HepG2 (cell line): ENCODE measurements at regions not wholly inside any gene's neighbourhood (a gene's known extent, or its start where the extent isn't known, plus 50 kb on each side); places are given as distances from the start of the nearest gene placed in this dataset.

Experiments used
- ATRX ChIP-seq: sonication (generic); formaldehyde crosslinking; IDR thresholded peaks from 2 replicates; pipeline ENCODE4 v1.4.0; 2020; ENCODE audit warnings: missing genetic modification reagents, borderline replicate concordance
- CBX5 ChIP-seq: sonication (generic); formaldehyde crosslinking; IDR thresholded peaks from 2 replicates; pipeline ENCODE4 v1.4.0; 2020; ENCODE audit warnings: missing genetic modification reagents, borderline replicate concordance
- CEBPB ChIP-seq: IDR thresholded peaks from 2 replicates; pipeline ENCODE4 v1.6.1; 2011; ENCODE audit warnings: low read depth, low read length, improper control_type of control experiment, borderline replicate concordance
- CREM ChIP-seq, 2 experiments: sonication (generic) in 1 of 2; formaldehyde crosslinking in 1 of 2; IDR thresholded peaks; 2 replicates each; pipeline versions ENCODE4 v1.4.0 to v1.6.1; 2016 to 2020; ENCODE audit warnings: antibody characterized with exemption in 1 of 2, mild to moderate bottlenecking in 1 of 2, missing genetic modification reagents in 1 of 2
- EP300 ChIP-seq, 3 experiments: sonication (generic) in 1 of 3; formaldehyde crosslinking in 1 of 3; IDR thresholded peaks; 2 replicates each; pipeline versions ENCODE4 v1.5.1 to v1.6.1; 2011 to 2020; ENCODE audit warnings: low read depth in 2 of 3, low read length in 2 of 3, borderline replicate concordance in 1 of 3, improper control_type of control experiment in 1 of 3, mild to moderate bottlenecking in 1 of 3, missing genetic modification reagents in 1 of 3, moderate library complexity in 1 of 3
- GRHL1 ChIP-seq: sonication (generic); formaldehyde crosslinking; conservative IDR thresholded peaks from 2 replicates; pipeline ENCODE4 v1.8.0; 2022; ENCODE audit warnings: missing genetic modification reagents
- IRX3 ChIP-seq: sonication (generic); formaldehyde crosslinking; IDR thresholded peaks from 2 replicates; pipeline ENCODE4 v1.8.1; 2023; ENCODE audit warnings: mild to moderate bottlenecking, low read depth, missing genetic modification reagents, borderline replicate concordance
- KDM4B ChIP-seq: sonication (generic); formaldehyde crosslinking; IDR thresholded peaks from 2 replicates; pipeline ENCODE4 v1.4.0; 2020; ENCODE audit warnings: missing genetic modification reagents
- KLF11 ChIP-seq: IDR thresholded peaks from 2 replicates; pipeline ENCODE4 v1.6.1; 2016; ENCODE audit warnings: missing compliant biosample characterization
- MIER2 ChIP-seq: IDR thresholded peaks from 2 replicates; pipeline ENCODE4 v1.6.1; 2016; ENCODE audit warnings: missing biosample characterization, missing genetic modification reagents
- NCOA1 ChIP-seq: sonication (generic); formaldehyde crosslinking; IDR thresholded peaks from 2 replicates; pipeline ENCODE4 v1.9.0; 2021; ENCODE audit warnings: missing genetic modification reagents
- NCOR1 ChIP-seq: fragments of 200-600 bp; sonication (generic); IDR thresholded peaks from 2 replicates; pipeline ENCODE4 v1.7.0; 2017; ENCODE audit warnings: antibody characterized with exemption, low read length, borderline replicate concordance
- NFYB ChIP-seq: sonication (generic); formaldehyde crosslinking; IDR thresholded peaks from 2 replicates; pipeline ENCODE4 v1.4.0; 2020; ENCODE audit warnings: missing genetic modification reagents
- RNF219 ChIP-seq: sonication (generic); formaldehyde crosslinking; IDR thresholded peaks from 2 replicates; pipeline ENCODE4 v1.5.0; 2020; ENCODE audit warnings: mild to moderate bottlenecking, missing genetic modification reagents
- SKI ChIP-seq: fragments of 450-650 bp; IDR thresholded peaks from one replicate; pipeline ENCODE4 v1.6.1; 2018; ENCODE audit warnings: mild to moderate bottlenecking; ENCODE audit not compliant: partially characterized antibody
- TOE1 ChIP-seq: sonication (generic); formaldehyde crosslinking; IDR thresholded peaks from 2 replicates; pipeline ENCODE4 v1.4.0; 2020; ENCODE audit warnings: mild to moderate bottlenecking, missing genetic modification reagents
- ZBTB33 ChIP-seq: sonication (generic); formaldehyde crosslinking; IDR thresholded peaks from 2 replicates; pipeline ENCODE4 v1.4.0; 2020; ENCODE audit warnings: missing genetic modification reagents
- ZFY ChIP-seq: sonication (generic); formaldehyde crosslinking; IDR thresholded peaks from 2 replicates; pipeline ENCODE4 v1.4.0; 2020; ENCODE audit warnings: missing genetic modification reagents
- ZKSCAN8 ChIP-seq: IDR thresholded peaks from 2 replicates; pipeline ENCODE4 v1.6.1; 2016; ENCODE audit warnings: borderline replicate concordance, missing genetic modification reagents, missing compliant biosample characterization
- ZNF180 ChIP-seq: sonication (generic); formaldehyde crosslinking; IDR thresholded peaks from 2 replicates; pipeline ENCODE4 v1.4.0; 2020; ENCODE audit warnings: low read depth, missing genetic modification reagents, borderline replicate concordance
- ZNF20 ChIP-seq: sonication (generic); formaldehyde crosslinking; IDR thresholded peaks from 2 replicates; pipeline ENCODE4 v1.4.0; 2020; ENCODE audit warnings: mild to moderate bottlenecking, moderate library complexity, missing genetic modification reagents
- ZNF431 ChIP-seq: sonication (generic); formaldehyde crosslinking; IDR thresholded peaks from 2 replicates; pipeline ENCODE4 v1.9.0; 2022; ENCODE audit warnings: missing genetic modification reagents, low read depth, mild to moderate bottlenecking, borderline replicate concordance
- ZNF766 ChIP-seq: sonication (generic); formaldehyde crosslinking; IDR thresholded peaks from 2 replicates; pipeline ENCODE4 v1.5.0; 2020; ENCODE audit warnings: missing genetic modification reagents, borderline replicate concordance
- ZNF782 ChIP-seq: sonication (generic); formaldehyde crosslinking; IDR thresholded peaks from 2 replicates; pipeline ENCODE4 v1.4.0; 2020; ENCODE audit warnings: missing genetic modification reagents, mild to moderate bottlenecking, borderline replicate concordance
- ZNF792 ChIP-seq: IDR thresholded peaks from 2 replicates; pipeline ENCODE4 v1.6.1; 2016

- TF ChIP-seq ZNF792 (CRISPR knock-in tag), result peak; percentile 68
- peak; percentile 87 for TF ChIP-seq NCOR1
- TF ChIP-seq MIER2 (CRISPR knock-in tag), result no peak
- no peak for TF ChIP-seq ATRX
- no peak for TF ChIP-seq RNF219
- peak in 1 of 2 experiments; percentile 76; a peak in 1 of 4 replicates for TF ChIP-seq EP300 (IDR thresholded peaks at IDR 0.05; ENCODE audit: low read depth in 2 of 2, low read length in 2 of 2)
- TF ChIP-seq EP300 (CRISPR knock-in tag; IDR thresholded peaks at IDR 0.05; ENCODE audit: borderline replicate concordance), result peak; percentile 76
- peak; percentile 87; the same call in 1 of the 2 replicates for TF ChIP-seq CBX5 (CRISPR knock-in tag)
- peak; percentile 85 for TF ChIP-seq CREM (IDR thresholded peaks at IDR 0.05)
- TF ChIP-seq CREM (CRISPR knock-in tag; IDR thresholded peaks at IDR 0.05), result no peak
- TF ChIP-seq ZNF766, result no peak
- TF ChIP-seq SKI, result no peak
- no peak for TF ChIP-seq TOE1 (CRISPR knock-in tag)
- TF ChIP-seq ZNF431 (CRISPR knock-in tag), result no peak
- no peak for TF ChIP-seq ZKSCAN8
- no peak for TF ChIP-seq CEBPB
- TF ChIP-seq GRHL1 (CRISPR knock-in tag), result no peak
- TF ChIP-seq NFYB (CRISPR knock-in tag), result peak; percentile 81
- TF ChIP-seq KLF11 (CRISPR knock-in tag), result peak; percentile 80; the same call in 1 of the 2 replicates
- peak; percentile 78 for TF ChIP-seq ZBTB33 (CRISPR knock-in tag)
- no peak for TF ChIP-seq NCOA1
- TF ChIP-seq ZFY, result peak; percentile 50; the same call in 1 of the 2 replicates
- TF ChIP-seq IRX3, result peak; percentile 83
- no peak for TF ChIP-seq ZNF20
- no peak for TF ChIP-seq ZNF180
- TF ChIP-seq ZNF782 (CRISPR knock-in tag), result no peak
- no peak for TF ChIP-seq KDM4B
Observed at GRCh38 chr1:121586369-121587229, 401.8 kb downstream of the SRGAP2C start (continued).
